Breast epithelium (tissue), 4 donors: ENCODE measurements at regions not wholly inside any gene's neighbourhood (a gene's known extent, or its start where the extent isn't known, plus 50 kb on each side); places are given as distances from the start of the nearest gene placed in this dataset.

Source experiments
- DNase-seq, 2 donors: peaks; one replicate each; pipeline ENCODE4 v3.0.0-alpha.2; 2019; ENCODE audit warnings: low spot score in 2 of 2
- H3K27ac ChIP-seq, 2 donors: fragments of 200-600 bp; sonication (generic) in 1 of 2; one replicate each; pipeline ENCODE4 v1.5.1; 2016 to 2019; ENCODE audit warnings: mild to moderate bottlenecking in 1 of 2
- H3K27me3 ChIP-seq, 2 donors: fragments of 200-600 bp; sonication (generic) in 1 of 2; one replicate each; pipeline versions ENCODE4 v1.5.1 to v1.6.0; 2017 to 2019; ENCODE audit warnings: control low read depth in 1 of 2, mild to moderate bottlenecking in 1 of 2
- H3K36me3 ChIP-seq: fragments of 200-600 bp; one replicate; pipeline ENCODE4 v1.5.1; 2019
- H3K4me1 ChIP-seq, 2 donors: fragments of 200-600 bp; sonication (generic); one replicate each; pipeline ENCODE4 v1.5.1; 2016 to 2019; ENCODE audit warnings: control low read depth in 1 of 2
- H3K4me3 ChIP-seq, 3 donors: fragments of 200-600 bp; sonication (generic); 1 replicate in 2 of 3; 2 replicates in 1 of 3; pipeline ENCODE4 v1.5.1; 2016 to 2019; ENCODE audit warnings: mild to moderate bottlenecking in 3 of 3, moderate library complexity in 2 of 3
- H3K9me3 ChIP-seq, 2 donors: fragments of 200-600 bp; sonication (generic) in 1 of 2; one replicate each; pipeline ENCODE4 v1.5.1; 2016 to 2019; ENCODE audit warnings: control low read depth in 1 of 2
- POLR2A ChIP-seq: fragments of 450-650 bp; IDR thresholded peaks from one replicate; pipeline ENCODE4 v1.6.1; 2016; ENCODE audit warnings: antibody characterized with exemption, mild to moderate bottlenecking, moderate library complexity
- POLR2AphosphoS5 ChIP-seq, 3 donors: sonication (generic); formaldehyde crosslinking; IDR thresholded peaks; one replicate each; pipeline ENCODE4 v1.6.1; 2017; ENCODE audit warnings: antibody characterized with exemption in 3 of 3
- intact Hi-C: fragments of 100-400 bp; cut with DNase I; formaldehyde crosslinking; loops from one replicate; pipeline ENCODE4 v1.15.1; 2023; ENCODE audit warnings: low total_unique reads
- TF ChIP-seq, protein P1 (sequence below), 3 donors: fragments of 450-650 bp; IDR thresholded peaks; one replicate each; pipeline ENCODE4 v1.5.1; 2016 to 2017; ENCODE audit warnings: antibody characterized with exemption in 3 of 3, mild to moderate bottlenecking in 3 of 3, moderate library complexity in 3 of 3

DNA sequence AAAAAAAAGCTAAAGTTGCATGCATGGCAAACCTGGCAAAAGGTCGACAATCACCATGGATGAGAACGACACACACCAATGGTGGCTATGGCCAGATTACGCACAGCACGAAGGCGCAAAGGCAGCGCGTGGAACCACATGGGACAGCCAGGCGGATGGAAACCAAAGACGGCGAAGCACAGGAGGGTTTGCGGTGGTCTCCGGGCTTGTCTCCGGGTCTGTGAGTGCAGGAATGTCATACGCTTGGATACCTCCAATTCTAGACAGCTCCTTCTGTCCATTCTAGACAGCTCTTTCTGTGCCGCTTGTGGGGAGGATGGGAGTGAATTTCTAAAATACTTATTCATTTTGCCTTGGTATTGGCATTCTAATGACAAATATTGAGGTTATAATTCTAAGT lies 685.4 kb downstream of the BRD1 start:
- TF ChIP-seq POLR2AphosphoS5 (IDR thresholded peaks at IDR 0.05) (no peak), POLR2A (no peak)
- TF ChIP-seq, protein P1, sequence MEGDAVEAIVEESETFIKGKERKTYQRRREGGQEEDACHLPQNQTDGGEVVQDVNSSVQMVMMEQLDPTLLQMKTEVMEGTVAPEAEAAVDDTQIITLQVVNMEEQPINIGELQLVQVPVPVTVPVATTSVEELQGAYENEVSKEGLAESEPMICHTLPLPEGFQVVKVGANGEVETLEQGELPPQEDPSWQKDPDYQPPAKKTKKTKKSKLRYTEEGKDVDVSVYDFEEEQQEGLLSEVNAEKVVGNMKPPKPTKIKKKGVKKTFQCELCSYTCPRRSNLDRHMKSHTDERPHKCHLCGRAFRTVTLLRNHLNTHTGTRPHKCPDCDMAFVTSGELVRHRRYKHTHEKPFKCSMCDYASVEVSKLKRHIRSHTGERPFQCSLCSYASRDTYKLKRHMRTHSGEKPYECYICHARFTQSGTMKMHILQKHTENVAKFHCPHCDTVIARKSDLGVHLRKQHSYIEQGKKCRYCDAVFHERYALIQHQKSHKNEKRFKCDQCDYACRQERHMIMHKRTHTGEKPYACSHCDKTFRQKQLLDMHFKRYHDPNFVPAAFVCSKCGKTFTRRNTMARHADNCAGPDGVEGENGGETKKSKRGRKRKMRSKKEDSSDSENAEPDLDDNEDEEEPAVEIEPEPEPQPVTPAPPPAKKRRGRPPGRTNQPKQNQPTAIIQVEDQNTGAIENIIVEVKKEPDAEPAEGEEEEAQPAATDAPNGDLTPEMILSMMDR (IDR thresholded peaks at IDR 0.05): no peak
- DNase-seq: no peak
- no peaks in the 10 kb centered on the region for H3K36me3 ChIP-seq
- intact Hi-C loops: loop anchor here (10.0 kb wide), 1 partner anchor 63 kb away; no protein-coding TSS in a partner anchor
- peaks cover 0 to 34% of the 10 kb centered on the region in 2 donors for H3K27me3 ChIP-seq
- H3K4me3 ChIP-seq: no peak overlapping the region
- H3K27ac ChIP-seq: no peak overlapping the region
- H3K9me3 ChIP-seq: no peaks in the 10 kb centered on the region
- no peaks in the 10 kb centered on the region for H3K4me1 ChIP-seq

DNA sequence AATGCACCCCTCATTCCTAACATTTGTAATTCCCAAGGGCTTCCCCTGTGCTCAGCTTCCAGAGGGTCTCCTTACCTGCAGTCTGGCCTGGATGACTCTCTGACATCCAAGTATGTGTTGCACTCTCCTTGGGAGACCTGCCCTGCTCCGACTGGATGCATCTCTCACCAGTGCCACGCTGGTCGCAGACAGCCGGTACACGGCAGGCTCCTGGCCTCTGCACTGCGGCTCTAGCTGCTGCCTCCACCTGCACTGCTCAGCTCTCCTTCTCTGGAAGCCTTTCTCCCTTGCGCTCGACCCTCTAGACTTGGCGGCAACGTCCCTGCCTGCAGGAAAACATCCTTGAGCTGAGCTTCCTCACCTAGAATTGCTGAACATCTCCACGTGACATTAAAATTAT lies 685.9 kb downstream of the BRD1 start:
- Histone ChIP-seq H3K9me3 (no peaks in the 10 kb centered on the region), H3K4me3 (no peak overlapping the region), H3K27ac (no peak overlapping the region), H3K27me3 (peaks cover 0 to 30% of the 10 kb centered on the region in 2 donors), H3K36me3 (no peaks in the 10 kb centered on the region), H3K4me1 (no peaks in the 10 kb centered on the region)
- no peak for TF ChIP-seq POLR2AphosphoS5 (IDR thresholded peaks at IDR 0.05)
- no peak for TF ChIP-seq POLR2A
- TF ChIP-seq, protein P1 (IDR thresholded peaks at IDR 0.05): no peak
- intact Hi-C loops: loop anchor here (10.0 kb wide), 1 partner anchor 63 kb away; no protein-coding TSS in a partner anchor
- no peak for DNase-seq

DNA sequence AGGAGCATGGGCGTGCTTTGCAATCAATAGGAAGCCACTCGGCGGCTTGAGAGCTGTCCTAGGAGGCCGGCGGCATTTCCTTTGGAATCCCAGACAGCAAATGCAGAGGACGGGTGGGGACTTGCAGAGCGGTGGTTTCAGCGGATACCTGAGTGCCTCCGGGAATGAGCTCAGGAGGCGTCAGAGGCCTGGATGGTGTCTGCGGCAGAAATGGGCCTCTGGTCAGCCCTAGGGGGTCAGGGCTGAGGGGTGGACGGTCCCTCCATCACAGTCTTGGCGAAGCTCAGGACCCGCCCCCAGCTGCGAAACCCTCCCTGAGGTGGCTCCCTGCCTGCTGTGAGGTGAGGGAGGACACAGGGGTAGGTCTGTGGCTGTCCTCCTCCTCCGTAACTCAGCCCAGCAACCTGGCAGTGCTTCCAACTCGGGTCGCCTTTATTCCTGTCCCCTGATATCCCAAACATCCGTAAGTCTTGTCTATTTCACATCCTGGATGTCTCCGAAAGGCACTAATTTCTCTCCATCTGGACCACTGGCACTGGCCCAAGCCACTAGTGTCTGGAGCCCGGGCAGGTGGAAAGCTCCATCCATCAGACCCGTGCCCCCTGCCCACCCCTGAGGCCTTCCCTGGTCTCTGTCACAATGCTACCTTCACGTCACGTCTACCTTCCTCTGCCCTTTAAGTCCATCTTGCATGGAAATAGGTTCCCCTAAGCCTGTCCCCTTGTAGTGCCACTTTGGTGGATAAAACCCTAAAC lies 686.6 kb downstream of the BRD1 start:
- intact Hi-C loops: loop anchor here (10.0 kb wide), 1 partner anchor 64 kb away; no protein-coding TSS in a partner anchor
- H3K27me3 ChIP-seq: peaks cover 0 to 29% of the 10 kb centered on the region in 2 donors
- TF ChIP-seq POLR2AphosphoS5 (IDR thresholded peaks at IDR 0.05): no peak
- TF ChIP-seq POLR2A: no peak
- TF ChIP-seq, protein P1 (IDR thresholded peaks at IDR 0.05): no peak

DNA sequence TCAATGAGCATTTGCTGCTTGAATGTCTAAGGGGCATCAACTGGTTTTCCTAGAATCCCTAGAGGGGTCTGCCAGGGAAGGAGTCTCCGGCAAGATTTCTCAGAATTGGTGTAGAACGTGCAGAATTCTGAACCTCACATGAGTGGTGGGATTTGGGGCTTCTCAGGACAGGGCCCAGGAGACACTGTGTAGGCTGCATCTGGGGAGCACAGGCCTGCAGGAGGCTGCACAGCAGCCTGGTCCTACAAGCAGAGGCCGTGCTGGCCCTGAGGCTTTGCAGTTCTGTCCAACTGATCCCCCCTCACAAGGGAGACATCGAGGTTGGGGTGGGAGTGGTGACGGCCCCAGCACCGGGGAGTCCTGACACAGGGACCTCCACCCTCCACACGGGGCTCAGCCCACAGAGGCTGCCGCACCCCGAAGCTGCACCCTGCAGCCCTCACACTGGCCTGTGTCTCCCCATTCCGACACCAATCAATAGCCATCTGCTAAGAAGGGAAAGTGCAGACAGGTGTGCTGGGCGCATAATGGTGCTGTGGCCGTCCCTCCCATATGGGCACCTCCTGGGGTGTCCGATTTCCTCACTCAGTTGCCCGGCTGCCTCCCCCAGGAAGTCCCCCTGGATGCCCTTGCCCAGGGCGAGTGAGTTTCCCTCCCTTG lies 688.1 kb downstream of the BRD1 start:
- Histone ChIP-seq H3K36me3 (no peaks in the 10 kb centered on the region), H3K9me3 (no peaks in the 10 kb centered on the region), H3K4me1 (no peaks in the 10 kb centered on the region), H3K4me3 (no peak overlapping the region), H3K27ac (no peak overlapping the region), H3K27me3 (peaks cover 0 to 30% of the 10 kb centered on the region in 2 donors)
- DNase-seq: no peak
- TF ChIP-seq, protein P1 (IDR thresholded peaks at IDR 0.05): no peak
- TF ChIP-seq POLR2A: no peak
- TF ChIP-seq POLR2AphosphoS5 (IDR thresholded peaks at IDR 0.05): no peak
- intact Hi-C loops: loop anchor here (10.0 kb wide), 1 partner anchor 65 kb away; no protein-coding TSS in a partner anchor

More for the DNA sequence above, 686.6 kb downstream of the BRD1 start:
- H3K9me3 ChIP-seq: no peaks in the 10 kb centered on the region
- H3K4me1 ChIP-seq: no peaks in the 10 kb centered on the region
- DNase-seq: peak in 1 of 2 donors; percentile 32
- H3K4me3 ChIP-seq: no peak overlapping the region
- H3K36me3 ChIP-seq: no peaks in the 10 kb centered on the region
- no peak overlapping the region for H3K27ac ChIP-seq
